ENCODE measurements at regions not wholly inside any gene's neighbourhood (a gene's known extent, or its start where the extent isn't known, plus 50 kb on each side); places are given as distances from the start of the nearest gene placed in this dataset.
A peak's percentile ranks its signal among the peaks of the same experiment; 100 is the strongest.

- TF ChIP-seq CTCF (IDR thresholded peaks at IDR 0.05; ENCODE audit: control insufficient read depth, insufficient read depth, low read depth, low read length, missing control alignments) = no peak
- no peak overlapping the region for H3K4me3 ChIP-seq (ENCODE audit: control insufficient read depth, low read depth, low read length)
- DNase-seq (ENCODE audit: low read depth) = no peak
Measured at GRCh38 chr14:96737881-96738280, 59.3 kb upstream of the VRK1 start.

GRCh38 chr14:96739200-96739910, 57.8 kb upstream of the VRK1 start:
- H3K4me3 ChIP-seq (ENCODE audit: control insufficient read depth, low read depth, low read length) = no peak overlapping the region

GRCh38 chr14:96741151-96741977, 55.8 kb upstream of the VRK1 start:
- TF ChIP-seq CTCF (IDR thresholded peaks at IDR 0.05; ENCODE audit: control insufficient read depth, insufficient read depth, low read depth, low read length, missing control alignments) = peak; percentile 78
- no peak for DNase-seq (ENCODE audit: low read depth)
- H3K4me3 ChIP-seq (ENCODE audit: control insufficient read depth, low read depth, low read length) = peak overlapping the region; percentile 59

More at GRCh38 chr14:96739200-96739910, 57.8 kb upstream of the VRK1 start:
- TF ChIP-seq CTCF (IDR thresholded peaks at IDR 0.05; ENCODE audit: control insufficient read depth, insufficient read depth, low read depth, low read length, missing control alignments) = no peak
- no peak for DNase-seq (ENCODE audit: low read depth)

- DNase-seq (ENCODE audit: low read depth) = no peak
- no peak overlapping the region for H3K4me3 ChIP-seq (ENCODE audit: control insufficient read depth, low read depth, low read length)
- no peak for TF ChIP-seq CTCF (IDR thresholded peaks at IDR 0.05; ENCODE audit: control insufficient read depth, insufficient read depth, low read depth, low read length, missing control alignments)
Measured at GRCh38 chr14:96744262-96744661, 52.9 kb upstream of the VRK1 start.

- no peak for DNase-seq (ENCODE audit: low read depth)
- TF ChIP-seq CTCF (IDR thresholded peaks at IDR 0.05; ENCODE audit: control insufficient read depth, insufficient read depth, low read depth, low read length, missing control alignments) = no peak
- no peak overlapping the region for H3K4me3 ChIP-seq (ENCODE audit: control insufficient read depth, low read depth, low read length)
Measured at GRCh38 chr14:96745500-96746051, 51.6 kb upstream of the VRK1 start.

- no peak for DNase-seq (ENCODE audit: low read depth)
- TF ChIP-seq CTCF (IDR thresholded peaks at IDR 0.05; ENCODE audit: control insufficient read depth, insufficient read depth, low read depth, low read length, missing control alignments) = no peak
- no peak overlapping the region for H3K4me3 ChIP-seq (ENCODE audit: control insufficient read depth, low read depth, low read length)
Measured at GRCh38 chr14:96746101-96746500, 51.1 kb upstream of the VRK1 start.

Data from AG09309 (cell line).